ENCODE measurements at regions not wholly inside any gene's neighbourhood (a gene's known extent, or its start where the extent isn't known, plus 50 kb on each side); places are given as distances from the start of the nearest gene placed in this dataset.
"Not testable (repeated sequence)": the region's sequence is repeated elsewhere in the genome, so short reads cannot be mapped to it uniquely, and the experiment has no call there.

DNA sequence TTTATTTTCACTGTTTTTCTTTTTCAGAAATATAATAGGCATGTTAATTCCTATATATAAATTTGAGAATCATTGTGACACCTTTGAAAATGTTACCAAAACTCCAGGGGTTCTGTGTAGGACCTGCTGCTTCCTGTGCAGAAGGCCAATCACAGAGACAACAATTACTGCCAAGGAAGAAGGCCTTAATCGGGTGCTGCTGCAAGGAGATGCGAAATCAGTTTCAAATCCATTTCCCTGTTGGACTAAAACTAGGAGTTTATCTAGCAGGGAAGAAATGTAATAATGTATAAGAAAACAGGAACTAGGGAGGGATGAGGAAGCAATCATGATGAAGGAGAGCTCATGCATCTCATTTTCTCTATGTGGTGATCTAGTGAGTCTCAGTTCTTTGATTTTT, 209.7 kb upstream of the NUDT12 start:
- DNase-seq: no peak

DNA sequence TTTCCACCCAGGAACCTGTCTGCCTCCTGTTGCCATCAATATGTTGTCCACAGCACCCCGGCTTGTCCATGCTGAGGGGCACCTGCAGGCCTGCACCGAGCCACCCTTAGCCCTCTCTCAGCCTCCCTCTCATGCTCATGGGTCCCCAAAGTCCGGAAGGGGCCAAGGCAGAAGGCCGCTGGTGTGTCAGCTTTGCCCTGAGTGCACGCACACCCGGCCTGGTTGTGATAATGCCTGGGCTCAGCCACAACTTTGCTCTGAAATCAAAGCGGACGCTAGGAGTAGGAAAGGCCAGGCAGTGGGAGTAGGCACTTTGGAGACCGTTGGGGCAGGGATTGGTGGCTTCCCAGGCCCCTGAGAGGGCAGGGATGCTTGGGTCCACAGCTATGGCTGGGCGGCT, 201.8 kb upstream of the NUDT12 start:
- DNase-seq: no peak

GRCh38 chr5:103758996-103759395, 196.4 kb upstream of the NUDT12 start:
- DNase-seq: no peak

DNA sequence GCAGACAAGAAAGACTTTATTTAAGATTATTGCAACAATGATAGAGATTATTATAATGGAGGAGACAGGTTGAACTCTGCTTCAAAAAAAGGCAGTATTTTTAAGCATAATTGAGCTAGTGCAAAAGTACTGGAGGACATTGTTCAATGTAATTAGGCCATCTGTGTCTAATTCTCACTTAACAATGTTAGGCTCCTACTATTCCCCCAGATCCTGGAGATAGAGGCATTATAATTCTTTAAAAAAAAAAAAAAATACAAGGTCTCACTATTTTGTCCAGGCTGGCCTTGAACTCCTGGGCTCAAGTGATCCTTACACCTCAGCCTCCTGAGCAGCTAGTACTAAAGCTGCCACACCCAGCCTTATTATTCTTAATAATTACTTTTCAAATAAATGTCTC, 193.4 kb upstream of the NUDT12 start:
- DNase-seq: no peak

- DNase-seq: peak; percentile 6
Observed at GRCh38 chr5:103745353-103746065, 182.9 kb upstream of the NUDT12 start.

DNA sequence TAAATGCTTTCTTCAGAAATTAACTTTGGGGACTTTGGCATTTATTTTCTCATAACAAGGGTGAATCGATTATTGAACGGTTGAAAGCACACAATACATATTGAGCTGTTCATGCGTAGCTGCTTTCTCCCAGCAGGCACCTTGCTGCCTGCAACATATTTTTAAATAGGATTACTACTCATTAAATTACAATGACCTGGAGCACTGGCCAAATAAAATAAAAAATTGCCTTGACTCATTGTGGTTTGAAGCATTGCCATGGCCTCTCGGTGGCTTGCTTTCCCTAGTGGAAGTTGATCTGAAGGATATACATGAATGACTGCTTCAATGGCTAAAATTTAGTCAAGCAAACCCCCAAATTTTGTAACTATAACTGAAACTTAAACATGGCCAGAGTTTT, 181.6 kb upstream of the NUDT12 start:
- peak; percentile 81 for DNase-seq

GRCh38 chr5:103743421-103743820, 180.8 kb upstream of the NUDT12 start:
- no peak for DNase-seq

GRCh38 chr5:103741984-103742383, 179.4 kb upstream of the NUDT12 start:
- DNase-seq: peak; percentile 17

DNA sequence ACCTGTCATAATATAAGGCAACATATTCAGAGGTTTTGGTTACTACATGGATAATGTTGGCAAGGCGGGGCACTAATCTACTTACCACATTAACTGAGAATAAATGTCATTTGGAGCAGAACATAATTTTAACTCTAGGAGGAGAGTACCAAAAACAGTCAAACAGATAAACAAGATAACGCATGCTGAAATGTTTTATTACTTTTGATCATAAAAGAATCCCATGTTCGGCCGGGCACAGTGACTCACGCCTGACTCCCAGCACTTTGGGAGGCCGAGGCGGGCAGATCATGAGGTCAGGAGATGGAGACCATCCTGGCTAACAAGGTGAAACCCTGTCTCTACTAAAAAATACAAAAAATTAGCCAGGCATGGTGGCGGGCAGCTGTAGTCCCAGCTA, 173.8 kb upstream of the NUDT12 start:
- DNase-seq: not testable (repeated sequence)

DNA sequence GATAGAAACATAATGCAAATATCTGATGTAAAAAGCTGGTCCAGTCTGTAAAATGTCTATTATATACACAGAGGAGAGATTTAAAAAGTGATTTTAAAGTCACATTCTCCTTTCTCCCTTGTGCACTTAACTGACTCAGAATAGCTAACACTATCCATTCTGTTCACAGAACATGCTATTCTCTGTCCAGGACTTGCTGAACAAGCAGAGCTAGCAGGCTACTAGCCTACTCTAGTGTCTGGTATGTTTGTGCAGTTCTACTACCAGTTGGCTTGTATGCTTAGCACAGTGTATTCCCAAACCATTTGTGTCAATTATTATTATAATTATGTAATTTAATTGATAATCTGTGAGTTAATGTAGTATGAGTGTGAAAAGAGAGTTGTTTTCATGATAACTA, 161.7 kb upstream of the NUDT12 start:
- DNase-seq: no peak

- DNase-seq: no peak
Observed at GRCh38 chr5:103721183-103721582, 158.6 kb upstream of the NUDT12 start.

DNA sequence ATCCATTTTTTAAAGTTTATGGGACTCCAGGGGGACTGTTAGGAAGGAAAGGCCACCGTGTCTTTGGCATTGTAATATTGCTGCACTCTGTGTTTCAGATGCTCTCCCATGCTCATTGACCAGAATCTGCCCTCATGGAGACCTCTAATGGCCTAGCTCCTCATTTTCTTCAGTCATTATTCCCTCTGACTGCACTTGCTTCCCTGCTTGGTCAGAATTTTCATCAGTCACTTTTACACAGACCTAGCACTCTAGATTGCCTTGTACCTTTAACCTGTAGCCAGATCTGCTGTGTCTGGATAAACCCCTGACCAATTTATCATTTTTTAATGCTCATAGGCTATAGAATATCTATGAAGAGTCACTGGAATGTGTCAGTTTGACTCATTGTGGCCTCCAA, 155.5 kb upstream of the NUDT12 start:
- no peak for DNase-seq

- no peak for DNase-seq
Observed at GRCh38 chr5:103708601-103709000, 146.0 kb upstream of the NUDT12 start.

DNA sequence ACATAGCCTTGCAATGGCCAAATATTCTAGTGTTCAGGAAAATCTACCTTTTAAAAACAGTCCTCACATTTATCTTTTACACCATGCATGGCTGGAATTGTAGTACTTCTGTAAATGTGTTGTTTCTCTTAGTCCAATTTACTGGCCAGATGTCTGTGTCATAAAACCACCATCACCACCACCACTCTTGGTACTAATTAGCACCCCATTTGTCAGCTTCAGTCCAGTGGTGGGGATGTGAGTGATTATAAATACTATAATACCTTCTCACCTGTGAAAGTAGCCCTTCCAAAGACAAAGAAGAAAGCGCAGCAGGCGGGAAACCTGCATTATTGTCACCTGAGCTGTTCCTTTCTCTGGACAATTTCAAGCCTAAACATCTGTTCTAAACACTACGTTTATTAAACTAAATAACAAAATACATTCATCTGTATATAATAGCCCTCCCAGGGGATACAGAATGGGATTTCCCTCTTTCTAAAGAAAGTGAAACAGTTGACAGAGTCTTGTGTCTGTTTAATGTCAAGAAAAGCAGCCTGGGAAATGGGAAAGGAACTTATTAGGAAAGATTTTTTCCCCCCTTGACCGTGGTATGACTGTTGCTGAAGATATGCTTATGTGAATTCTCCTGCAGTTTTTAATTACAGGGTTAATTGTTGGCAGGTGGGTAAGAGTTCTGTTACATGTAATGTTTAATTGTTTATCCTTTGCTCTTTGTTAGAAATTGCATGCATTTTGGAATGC, 144.5 kb upstream of the NUDT12 start:
- DNase-seq: peak; percentile 85

GRCh38 chr5:103703617-103704016, 141.0 kb upstream of the NUDT12 start:
- no peak for DNase-seq

DNA sequence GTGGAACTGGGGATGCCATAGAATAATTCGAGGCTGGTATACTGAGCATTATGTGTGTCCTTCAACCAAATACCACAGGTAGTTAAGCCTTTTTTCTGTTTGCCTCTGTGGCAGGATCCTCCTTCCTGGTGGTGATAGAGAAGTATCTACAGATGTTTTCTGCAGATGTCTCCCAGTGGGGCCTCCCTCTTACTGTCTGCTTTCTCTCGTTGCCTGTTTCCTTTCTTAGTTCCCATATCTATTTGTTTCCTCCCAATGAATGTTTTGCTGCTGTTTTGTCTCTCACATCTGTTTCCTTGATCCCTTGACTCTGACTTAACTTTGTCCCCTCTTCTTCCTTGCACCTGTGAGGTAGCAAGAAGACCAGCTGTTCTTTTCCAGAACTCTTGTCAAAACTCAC, 130.9 kb upstream of the NUDT12 start:
- DNase-seq: no peak

- no peak for DNase-seq
Observed at GRCh38 chr5:103690676-103691075, 128.1 kb upstream of the NUDT12 start.

DNA sequence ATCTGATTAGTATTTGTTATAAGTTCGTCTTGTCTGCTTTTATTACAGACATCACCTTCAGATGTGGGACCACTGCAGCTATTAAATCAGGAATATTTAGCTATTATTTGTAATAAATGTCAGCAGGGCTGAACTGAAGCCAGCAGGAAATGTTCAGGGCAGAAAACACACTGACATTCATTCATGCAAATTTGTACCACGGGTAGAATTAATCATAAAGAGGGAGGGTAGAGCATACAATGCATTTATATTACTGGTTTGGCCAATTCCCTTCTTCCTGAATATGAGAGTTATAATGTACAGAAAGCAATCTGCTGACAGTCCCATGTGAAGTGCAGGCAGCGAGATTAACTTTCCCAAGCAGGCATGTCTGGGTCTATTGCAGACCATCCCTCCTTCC, 117.3 kb upstream of the NUDT12 start:
- DNase-seq: no peak

DNA sequence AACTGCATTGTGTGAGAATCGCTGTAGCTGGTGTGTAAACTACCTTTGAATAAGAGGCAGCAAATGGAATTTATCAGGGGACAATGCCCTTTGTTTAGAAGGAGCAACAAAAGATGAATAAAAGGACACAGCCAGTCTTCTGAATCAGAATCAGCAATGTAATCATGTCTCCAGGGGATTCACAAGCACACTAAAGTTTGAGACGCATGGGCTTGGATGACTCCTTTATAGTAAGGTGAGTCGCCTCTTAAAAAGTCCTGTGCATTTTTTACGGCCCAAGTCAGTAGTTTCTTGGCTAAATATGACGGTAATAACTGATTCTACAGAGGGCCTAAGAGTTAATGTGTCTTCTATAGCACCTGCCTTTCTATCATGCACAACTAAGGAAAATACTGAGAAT, 113.6 kb upstream of the NUDT12 start:
- DNase-seq: peak; percentile 89

- DNase-seq: peak; percentile 31
Observed at GRCh38 chr5:103674739-103675138, 112.2 kb upstream of the NUDT12 start.

DNA sequence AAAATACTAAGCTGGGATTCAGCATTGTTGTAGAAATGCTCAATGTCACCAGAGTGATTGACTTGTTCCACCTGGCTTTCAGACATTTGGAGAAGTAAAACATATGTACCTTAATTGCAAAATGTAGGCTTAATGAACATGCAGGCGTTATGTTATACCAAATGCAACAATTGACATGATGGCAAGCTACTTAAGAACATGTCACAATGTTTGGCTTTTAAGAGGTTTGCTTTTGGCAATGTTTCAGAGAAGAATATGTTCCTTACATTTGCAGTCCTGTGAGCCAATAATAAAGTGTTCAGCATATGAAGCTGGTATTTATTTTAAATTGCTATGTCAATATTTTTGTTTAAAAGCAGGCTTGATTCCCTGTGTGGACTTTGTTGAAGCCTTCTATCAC, 111.7 kb upstream of the NUDT12 start:
- DNase-seq: no peak

GRCh38 chr5:103669615-103670014, 107.0 kb upstream of the NUDT12 start:
- DNase-seq: no peak

GRCh38 chr5:103668281-103668680, 105.7 kb upstream of the NUDT12 start:
- DNase-seq: no peak

GRCh38 chr5:103667068-103667467, 104.5 kb upstream of the NUDT12 start:
- DNase-seq: peak; percentile 56

Measured in fibroblast of skin of abdomen (primary cell).